HG02588 (cell line): ENCODE measurements at regions not wholly inside any gene's neighbourhood (a gene's known extent, or its start where the extent isn't known, plus 50 kb on each side); places are given as distances from the start of the nearest gene placed in this dataset.

Experiments used
- ATAC-seq: cut with Tn5 transposase; IDR thresholded peaks from one replicate; pipeline ENCODE4 v1.9.1; 2021; ENCODE audit warnings: mild to moderate bottlenecking, moderate library complexity; ENCODE audit not compliant: unreplicated experiment

DNA sequence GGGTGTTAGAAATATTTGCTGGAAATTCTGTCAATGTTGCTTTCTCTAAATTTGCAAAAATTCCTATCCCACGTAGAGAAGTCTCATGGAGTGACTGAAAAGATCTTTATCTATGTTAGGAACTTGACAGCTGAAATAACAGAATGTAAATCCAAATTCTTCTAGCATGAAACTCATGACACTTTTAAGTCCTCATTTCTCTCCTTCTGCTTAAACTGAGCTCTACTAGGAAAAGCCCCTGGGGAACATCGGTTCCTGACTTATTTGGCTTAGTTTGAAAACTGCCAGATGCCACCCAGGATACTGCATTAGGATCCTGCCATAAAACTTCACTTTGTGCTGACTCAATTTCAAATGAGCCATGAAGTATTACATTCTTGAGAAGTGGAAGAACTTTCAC, 426.0 kb downstream of the GALC start:
- ATAC-seq, result no peak

DNA sequence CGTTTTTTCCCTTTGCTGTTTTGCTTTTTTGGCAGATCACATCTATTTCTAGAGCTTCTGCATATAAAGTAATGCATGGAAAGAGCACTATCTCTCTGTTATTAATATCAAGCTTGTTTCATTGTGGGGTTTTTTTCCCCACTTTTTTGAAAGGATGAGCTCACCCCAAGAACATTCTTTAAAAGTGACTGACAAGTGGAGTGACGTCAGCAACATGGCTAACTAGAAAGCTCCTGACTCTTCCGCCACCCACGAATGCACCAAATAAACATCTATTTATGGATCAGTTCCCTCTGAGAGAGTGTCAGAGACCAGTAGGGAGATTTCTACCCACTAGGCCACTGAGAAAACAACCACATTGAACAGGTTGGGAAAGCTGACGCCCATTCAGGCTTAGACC, 445.4 kb downstream of the GALC start:
- ATAC-seq, result no peak

DNA sequence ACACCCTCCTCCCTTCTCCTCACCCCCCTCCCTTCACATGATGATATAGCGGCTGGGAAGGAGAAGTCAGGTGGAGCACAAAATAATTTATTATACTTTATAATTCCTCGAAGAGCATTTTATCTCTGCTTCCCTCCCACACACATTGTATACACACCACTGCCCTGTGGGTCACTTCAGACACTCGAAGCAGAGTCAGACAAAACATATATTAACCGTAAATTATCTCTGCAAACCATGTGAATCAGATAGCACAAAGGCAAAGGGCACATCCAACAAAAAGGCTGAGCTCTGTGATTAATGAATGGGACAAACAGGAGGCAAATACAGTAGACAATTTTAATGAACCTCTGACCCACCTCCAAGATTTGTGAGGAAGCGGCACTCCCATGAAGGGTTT, 450.7 kb downstream of the GALC start:
- no peak for ATAC-seq

DNA sequence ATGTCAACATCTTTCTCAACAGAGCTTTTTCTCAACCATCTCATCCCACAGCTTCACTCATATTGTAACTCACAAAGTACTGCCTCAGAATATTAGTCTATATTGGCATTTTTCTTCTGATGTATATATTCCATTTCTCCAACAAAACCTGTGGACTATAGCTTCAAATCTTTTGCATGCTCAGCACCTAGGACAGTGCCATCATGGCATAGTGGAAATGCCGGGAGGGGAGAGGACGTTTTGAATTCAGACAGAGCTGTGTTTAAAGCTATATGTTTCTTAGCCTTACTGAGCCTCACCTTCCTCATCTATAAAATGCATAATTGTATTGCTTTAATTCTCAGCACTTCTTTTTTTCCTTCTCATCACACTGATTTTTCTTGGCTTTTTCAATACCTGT, 452.6 kb downstream of the GALC start:
- no peak for ATAC-seq

DNA sequence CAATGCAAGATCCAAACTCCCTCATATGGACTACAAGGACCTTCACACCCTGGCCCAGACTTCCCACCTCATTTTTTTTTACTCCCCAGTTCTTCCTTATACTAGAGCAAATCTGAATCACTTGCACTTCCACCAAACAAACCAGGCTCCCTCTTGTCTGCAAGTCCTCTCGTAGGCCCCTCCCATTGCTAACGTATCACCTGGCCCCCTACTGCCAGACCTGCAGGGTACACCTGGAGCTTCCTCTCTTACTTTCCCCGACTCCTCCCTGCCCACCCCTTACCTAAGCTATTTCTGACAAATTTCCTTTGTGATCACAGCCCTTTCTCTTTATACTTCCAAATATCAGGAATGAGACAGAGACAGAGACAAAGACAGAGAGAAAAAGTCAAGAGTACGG, 463.9 kb downstream of the GALC start:
- ATAC-seq, result no peak

DNA sequence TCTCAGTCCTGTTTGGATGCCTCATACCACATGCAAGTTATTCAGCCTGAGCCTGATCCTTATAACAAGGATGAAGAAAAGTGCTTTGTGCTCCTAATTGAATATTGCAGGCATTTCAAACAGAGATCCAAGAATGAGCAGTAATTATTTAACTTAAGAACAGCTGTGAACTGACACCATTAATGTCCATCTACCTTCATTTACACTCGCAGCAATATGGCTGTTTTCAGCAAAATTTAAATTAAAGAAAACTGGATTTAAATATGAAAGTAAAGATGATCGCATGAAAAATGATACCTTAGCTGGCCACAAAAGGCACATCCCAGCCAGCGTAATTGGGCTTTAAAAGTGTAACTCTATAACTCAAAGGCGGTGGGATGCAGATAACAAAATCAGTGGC, 466.3 kb downstream of the GALC start:
- ATAC-seq, result no peak

DNA sequence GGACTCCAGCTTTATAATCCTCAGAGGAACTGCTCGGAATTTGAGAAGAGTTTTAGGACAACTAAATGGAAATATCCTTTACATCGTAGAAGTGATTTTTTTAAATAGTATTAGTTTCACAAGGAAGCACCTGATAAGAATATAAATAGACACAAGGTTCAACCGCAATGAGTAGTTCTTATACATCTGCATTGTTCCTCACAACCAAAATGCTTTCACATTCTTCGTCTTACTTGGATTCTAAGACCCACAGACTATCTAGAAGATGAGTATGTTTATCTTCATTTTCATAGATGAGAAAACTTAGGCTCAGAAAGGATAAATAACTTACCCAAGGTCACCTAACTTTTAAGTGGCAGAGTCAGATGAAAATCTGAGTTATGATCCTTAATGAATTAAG, 469.0 kb downstream of the GALC start:
- no peak for ATAC-seq

DNA sequence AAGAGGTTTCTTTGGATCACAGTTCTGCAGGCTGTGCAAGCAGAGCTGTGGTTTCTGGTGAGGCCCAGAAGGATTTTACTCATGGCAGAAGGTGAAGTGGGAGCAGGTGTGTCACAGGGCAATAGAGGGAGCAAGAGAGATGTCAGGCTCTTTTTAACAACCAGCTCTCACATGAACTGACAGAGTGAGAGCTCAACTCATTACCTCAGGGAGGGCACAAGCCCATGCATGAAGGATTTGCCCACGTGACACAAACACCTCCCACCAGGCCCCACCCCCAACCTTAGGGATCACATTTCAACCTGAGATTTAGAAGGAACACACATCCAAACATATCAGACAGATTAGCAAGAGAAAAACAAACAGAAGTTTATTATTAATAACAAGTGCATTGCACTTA, 470.4 kb downstream of the GALC start:
- ATAC-seq, result no peak

DNA sequence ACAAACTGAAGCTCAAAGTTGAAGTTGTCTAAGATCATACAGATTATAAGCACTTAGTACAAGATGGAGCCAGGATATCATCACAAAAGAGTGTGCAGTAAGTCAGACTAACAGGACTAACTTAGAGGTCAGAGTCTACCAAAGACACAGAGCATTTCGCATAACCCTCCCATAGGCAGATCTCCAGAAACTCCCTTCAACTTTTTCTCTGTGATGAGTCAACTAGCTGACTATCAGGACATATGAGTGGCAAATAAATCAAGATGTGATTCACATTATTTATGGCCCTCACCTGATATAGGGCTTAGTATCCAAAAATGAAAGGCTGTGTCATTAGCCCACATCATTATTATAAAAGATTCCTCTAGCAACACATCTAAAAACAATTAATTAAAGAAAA, 484.6 kb downstream of the GALC start:
- no peak for ATAC-seq

DNA sequence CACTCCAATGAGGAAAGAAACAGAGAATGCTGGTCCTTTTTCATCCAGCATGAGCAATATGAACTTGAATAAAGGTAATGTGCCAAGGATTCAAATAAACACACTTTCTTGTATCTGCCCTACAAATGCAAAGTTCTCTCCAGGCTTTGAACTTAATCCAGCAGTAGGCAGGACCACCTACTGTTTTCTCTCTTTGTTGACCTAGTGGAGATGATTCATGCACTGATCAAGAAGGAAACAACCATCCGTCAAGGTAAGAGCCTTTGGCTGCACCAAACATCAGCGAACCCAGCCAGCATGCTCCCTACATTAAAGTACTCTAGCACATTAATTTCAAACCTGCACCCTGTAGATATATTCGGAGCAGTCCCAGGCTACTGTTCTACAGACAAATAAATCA, 489.3 kb downstream of the GALC start:
- ATAC-seq, result no peak

DNA sequence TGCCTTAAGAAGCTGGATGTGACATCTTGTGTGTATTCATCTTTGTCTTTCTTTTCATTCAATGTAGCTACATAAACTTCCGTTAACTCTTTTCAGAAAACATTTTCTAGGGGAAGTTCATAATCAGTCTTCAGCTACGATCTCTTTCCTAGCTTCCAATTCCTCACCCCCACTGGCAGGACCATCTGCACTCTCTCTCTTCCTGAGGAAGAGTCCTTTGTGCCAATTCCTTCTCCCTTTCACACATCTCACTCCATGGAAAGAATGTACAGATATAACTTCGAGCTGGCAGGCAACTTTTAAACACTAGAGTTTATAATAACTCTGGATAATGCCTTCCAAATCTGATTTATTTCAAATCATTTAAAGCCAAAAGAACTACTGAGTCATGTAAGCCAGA, 495.7 kb downstream of the GALC start:
- no peak for ATAC-seq

DNA sequence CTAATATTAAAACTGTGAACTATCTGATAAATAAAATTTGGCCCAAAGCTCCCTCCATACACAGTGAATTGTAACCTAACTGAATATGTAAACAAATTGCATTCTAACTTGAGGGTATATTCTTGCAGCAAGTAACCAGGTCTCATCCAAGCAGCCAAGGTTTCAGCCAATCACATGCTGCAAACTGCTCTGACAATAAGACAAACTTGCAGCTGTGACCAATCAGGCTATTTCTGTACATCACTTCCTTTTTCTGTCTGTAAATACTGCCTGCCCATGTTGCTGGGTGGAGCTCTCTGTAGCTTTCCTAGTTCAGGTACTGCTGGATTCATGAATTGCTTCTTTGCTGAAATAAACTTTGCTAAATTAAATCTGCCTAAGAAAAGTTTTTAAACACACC, 499.0 kb downstream of the GALC start:
- ATAC-seq, result no peak

DNA sequence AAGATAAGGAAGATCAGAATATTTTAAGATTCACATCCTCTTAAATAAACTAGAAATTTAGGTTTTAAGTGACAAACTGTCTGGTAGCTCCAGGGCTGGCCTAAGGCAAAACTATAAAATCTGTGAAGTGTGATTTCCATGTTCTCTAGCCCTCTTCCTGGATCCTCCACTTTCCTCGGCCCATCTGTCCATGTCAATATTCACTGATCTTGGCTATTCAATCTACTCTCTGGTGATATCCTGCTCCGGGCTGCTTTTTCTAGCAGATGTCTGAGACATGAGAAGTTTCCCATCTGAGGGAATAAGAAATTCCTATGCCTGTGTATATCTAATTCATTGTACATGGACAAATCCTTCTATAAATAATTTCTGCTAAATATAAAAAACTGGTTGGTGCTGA, 500.4 kb downstream of the GALC start:
- ATAC-seq, result no peak

DNA sequence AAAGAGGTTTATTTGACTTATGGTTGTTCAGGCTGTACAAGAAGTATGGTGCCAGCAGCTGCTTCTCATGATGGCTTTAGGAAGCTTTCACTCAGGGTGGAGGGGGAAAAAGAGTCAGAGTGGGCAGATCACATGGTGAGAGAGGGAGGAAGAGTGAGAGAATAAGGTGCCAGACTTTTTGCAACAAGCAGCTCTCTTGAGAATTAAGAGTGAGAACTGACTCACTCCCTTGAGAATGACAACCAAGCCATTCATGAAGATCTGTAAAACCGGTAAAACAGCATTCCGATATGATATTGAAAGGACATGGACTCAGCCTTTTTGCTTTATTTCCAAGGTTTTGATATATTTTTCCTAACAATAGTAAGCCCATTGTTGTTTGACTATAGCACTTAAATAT, 501.2 kb downstream of the GALC start:
- no peak for ATAC-seq

DNA sequence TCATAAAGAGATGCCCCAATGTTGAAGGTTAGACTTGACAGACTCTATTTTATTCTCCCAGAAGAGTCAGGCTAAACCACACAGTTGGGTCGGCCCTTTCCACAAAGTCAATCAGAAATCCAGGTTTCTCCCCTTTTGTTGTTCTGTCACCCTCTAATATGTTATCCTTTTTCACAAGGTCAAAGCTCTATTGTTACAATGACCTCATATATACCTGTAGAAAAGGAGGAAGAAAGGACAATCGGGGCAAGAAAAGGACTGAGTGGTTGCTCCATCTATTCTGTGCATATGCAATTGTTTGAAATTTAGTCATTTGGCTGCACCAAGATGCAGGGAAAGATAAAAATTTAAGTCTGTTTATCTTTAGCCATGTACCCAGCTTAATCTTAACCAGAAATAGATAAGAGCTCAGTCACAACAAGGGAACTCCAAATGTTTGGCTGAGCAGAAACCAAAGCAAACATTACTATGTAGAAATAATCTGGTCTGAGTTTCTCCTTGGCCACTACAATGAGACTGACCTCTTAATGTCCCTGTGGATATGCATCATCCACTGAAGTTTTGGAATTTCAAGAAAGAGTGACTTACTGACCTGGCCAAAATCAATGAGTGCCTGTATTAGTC, 503.7 kb downstream of the GALC start:
- no peak for ATAC-seq

DNA sequence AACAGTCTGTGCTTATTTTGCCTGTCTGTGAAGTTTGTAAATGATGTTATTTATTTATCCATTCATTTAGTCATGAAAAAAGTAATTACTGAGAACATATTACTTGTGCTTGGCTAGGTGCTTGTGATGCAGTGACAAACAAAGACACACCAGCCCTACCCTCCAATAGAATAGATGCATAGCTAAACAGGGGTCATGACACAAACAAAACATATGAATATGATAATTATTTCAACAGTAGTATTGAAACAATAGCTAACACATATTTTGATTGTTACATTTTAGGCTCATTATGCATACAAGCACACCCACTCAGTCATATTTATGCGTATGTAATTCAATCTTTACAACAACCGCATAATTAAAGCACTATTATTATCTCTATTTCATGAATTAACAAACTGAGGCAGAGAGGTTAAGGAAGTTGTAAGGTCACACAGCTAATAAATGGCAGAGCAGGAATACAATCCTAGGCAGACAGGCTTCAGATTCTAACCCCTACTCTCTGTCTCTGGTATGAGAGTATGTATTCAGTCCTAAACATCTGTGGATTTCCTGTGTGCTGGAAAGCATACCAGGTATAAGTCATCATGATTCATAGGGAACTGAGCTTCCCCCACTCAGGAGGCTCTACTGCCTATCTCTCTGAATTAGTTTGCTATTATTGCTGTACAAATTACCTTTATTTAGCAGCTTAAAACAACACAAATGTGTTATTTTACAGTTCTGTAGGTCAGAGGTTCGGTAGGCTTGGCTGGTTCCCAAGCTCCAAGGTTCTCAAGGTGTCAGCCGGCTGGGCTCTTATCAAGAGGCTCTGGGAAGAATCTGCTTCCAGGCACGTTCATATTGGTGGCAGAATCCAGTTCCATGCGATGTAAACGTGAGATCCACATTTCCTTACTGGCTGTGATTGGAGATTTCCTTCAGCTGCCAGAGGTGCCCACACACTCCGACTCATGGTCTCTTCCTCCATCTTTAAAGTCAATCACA, 509.4 kb downstream of the GALC start:
- no peak for ATAC-seq

DNA sequence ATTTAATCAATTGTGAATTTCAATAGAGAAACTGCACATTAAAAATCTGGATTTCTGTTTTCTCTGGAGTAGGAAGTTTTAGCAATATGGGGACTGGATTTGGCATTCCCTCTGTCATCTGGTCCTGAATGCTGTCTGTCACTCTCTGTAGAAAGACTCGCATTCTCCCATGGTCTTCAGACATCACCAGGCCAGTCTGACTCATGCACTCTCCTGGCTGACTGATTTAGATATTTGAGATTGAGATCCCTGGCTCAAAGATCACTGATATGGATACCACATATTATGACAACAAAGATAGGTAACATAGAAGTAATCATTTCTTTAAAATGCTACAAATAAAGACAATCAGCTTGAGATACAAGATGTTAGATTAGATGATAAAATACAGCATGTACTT, 524.5 kb downstream of the GALC start:
- no peak for ATAC-seq

DNA sequence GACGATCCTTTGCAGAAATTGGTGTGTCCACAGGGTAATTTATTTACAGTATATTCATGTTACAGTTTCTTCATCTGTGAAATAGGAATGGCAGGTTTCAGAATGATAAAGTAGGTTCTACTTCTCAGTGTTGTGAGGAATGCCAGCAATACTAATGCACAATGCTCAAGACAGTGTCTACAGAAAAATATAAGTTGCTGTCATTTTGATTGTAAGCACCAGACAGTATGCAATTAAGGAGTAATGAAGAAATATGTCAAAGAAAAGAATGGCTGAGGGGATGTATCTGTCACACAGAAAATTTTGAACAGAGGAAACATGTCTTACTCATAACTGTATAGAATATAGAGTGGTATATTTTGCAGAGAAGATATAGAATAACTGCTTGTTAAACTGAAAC, 525.4 kb downstream of the GALC start:
- ATAC-seq, result no peak

DNA sequence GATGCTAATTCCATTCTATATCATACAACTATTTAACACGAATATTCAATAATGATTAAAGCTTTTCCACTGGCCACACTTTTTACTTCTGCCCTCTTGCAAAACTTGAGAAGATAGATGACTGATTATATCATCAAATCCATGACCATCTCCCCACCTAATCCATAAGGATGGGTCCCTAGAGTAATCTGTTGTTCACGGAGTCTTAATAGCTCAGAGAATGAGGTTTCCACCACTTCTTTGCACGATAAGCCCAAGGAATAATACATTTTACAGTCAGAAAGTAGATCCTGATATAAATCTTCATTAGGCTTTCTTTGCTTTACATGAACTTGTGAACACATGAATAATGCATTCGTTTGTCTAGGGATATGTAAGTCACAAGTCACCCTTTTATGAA, 527.2 kb downstream of the GALC start:
- ATAC-seq, result no peak

DNA sequence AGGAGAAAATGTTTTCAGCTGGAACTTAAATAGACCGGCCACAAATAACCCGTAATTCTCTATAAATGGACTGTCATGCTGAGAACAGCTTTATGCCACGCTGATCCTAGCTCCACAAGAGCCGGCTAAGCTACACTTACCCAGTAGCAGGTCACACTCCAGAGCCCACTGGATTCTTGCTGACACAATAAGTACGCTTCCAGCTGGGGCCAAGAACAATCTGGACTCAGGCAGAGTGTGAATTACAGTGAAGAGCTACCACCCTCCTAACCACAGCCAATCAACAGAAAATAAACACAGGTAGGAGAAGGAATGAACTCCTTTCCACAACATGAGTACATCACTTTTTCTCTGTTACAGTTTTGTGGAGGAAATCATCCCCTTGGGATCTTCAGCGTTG, 531.3 kb downstream of the GALC start:
- no peak for ATAC-seq

DNA sequence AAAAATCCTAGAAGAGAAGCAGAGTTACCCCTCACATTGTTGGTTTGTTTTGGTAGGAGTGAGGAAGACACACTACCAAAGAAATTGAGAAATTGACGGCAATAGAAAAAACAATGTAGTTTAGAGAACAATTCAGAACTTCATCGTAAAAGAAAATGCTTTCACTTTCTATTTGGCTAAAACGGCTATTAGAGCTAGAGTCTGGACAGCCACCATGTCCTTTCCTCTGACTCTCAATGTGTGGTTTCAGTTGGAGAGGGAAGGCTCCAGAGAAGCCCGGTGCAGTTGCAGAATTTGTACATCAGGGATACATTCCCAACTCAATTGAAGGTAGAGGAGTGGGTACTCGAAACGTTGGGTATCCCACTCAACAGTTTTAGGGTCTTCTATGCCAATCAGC, 535.3 kb downstream of the GALC start:
- peak; percentile 47 for ATAC-seq

DNA sequence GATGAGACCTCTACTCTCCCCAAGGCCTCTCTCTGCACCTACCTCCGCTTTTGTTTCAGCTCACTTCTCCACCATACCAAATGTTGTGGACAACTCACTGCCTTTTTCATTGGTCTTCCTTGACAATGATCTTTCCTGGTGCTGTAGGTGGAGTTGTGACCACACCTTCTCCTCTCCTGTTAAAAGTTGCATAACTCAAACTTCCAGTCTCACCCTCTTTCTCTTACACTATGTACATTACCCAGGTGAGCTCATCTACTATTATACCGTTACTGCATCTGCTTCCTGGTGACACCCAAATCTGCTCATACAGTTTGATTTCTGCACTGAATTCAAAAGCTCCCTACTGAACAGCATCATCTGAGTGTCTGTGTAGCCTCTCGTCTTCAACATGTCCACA, 542.8 kb downstream of the GALC start:
- ATAC-seq, result no peak

DNA sequence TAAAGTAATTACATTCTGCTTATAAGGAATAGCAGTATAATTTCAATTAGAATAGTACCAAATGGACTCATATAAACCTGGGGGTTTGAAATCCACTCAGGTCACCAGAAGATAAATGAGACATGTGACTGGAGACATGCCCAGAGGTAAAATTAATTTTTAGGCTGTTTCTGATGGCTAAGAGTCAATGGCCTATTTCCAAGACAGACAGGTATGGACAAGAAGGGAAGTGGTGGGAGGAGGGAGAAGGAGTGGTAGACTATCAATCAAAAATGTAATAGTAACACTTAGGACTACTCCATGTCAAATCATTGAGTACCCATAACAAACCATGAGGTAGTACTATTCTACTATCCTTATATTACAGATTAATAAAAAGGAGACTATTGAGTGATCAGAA, 544.0 kb downstream of the GALC start:
- ATAC-seq, result no peak
